Thymus (tissue), 11 donors: ENCODE measurements at regions not wholly inside any gene's neighbourhood (a gene's known extent, or its start where the extent isn't known, plus 50 kb on each side); places are given as distances from the start of the nearest gene placed in this dataset.
"Not testable (repeated sequence)": the region's sequence is repeated elsewhere in the genome, so short reads cannot be mapped to it uniquely, and the experiment has no call there.

ENCODE experiments used
- DNase-seq, 9 donors: peaks; one replicate each; pipeline ENCODE4 v3.0.0-alpha.2; 2013; ENCODE audit warnings: low spot score in 9 of 9, low read depth in 6 of 9, missing footprints in 1 of 9
- H3K27ac ChIP-seq, 2 donors: one replicate each; pipeline ENCODE4 v1.5.1; 2013; ENCODE audit warnings: control low read depth in 1 of 2, low read depth in 1 of 2, low read length in 1 of 2, mild to moderate bottlenecking in 1 of 2, moderate library complexity in 1 of 2
- H3K27me3 ChIP-seq, 2 donors: one replicate each; pipeline ENCODE4 v1.5.1; 2013; ENCODE audit warnings: low read length in 1 of 2; ENCODE audit not compliant: control insufficient read depth in 2 of 2, insufficient read depth in 1 of 2
- H3K36me3 ChIP-seq, 2 donors: one replicate each; pipeline ENCODE4 v1.5.1; 2013; ENCODE audit warnings: low read length in 1 of 2, mild to moderate bottlenecking in 1 of 2, moderate library complexity in 1 of 2; ENCODE audit not compliant: control insufficient read depth in 2 of 2, insufficient read depth in 2 of 2
- H3K4me1 ChIP-seq, 2 donors: one replicate each; pipeline ENCODE4 v1.5.1; 2013; ENCODE audit warnings: low read length in 2 of 2; ENCODE audit not compliant: control insufficient read depth in 2 of 2, insufficient read depth in 2 of 2
- H3K4me3 ChIP-seq, 2 donors: one replicate each; pipeline ENCODE4 v1.5.1; 2013; ENCODE audit warnings: low read length in 2 of 2, control low read depth in 1 of 2, mild to moderate bottlenecking in 1 of 2
- H3K9me3 ChIP-seq, 2 donors: one replicate each; pipeline ENCODE4 v1.5.1; 2013; ENCODE audit warnings: low read length in 1 of 2, mild to moderate bottlenecking in 1 of 2; ENCODE audit not compliant: control insufficient read depth in 2 of 2, insufficient read depth in 1 of 2
- WGBS: extraction: QIAGEN DNeasy Blood & Tissue Kit; methylation state at CpG from one replicate; pipeline ENCODE4 v1.1.7; 2013; 5-methylcytosine and 5-hydroxymethylcytosine counted together
- donor health status: healthy.

DNA sequence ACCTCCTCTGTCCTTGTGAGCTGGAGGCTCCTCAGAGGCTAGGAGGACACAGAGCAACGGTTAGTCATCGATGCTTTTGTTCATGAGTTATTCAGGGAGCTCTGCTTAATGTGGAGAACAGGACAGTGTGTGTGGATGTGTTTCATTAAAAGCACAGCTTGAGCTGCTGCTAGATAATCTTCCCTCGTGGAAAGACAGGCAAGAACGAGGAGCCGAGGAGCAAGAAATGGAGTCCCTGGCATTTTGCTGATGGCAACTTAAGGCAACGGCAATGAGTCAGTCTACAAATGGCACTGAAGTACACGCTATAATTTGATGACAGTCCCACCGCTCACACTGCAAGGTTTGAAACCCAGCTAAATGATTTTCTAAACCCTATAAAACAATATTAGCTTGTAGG is 106.2 kb downstream of the IGLL1 start:
- WGBS, result 91% methylated on average over 8 of the region's 8 CpGs
- Histone ChIP-seq H3K9me3 (no peaks in the 10 kb centered on the region), H3K27me3 (no peaks in the 10 kb centered on the region), H3K36me3 (no peaks in the 10 kb centered on the region), H3K4me3 (no peak overlapping the region), H3K4me1 (peaks cover 0 to 2% of the 10 kb centered on the region in 2 donors), H3K27ac (no peak overlapping the region)
- no peak for DNase-seq

GRCh38 chr22:23472376-23472775 is 107.7 kb downstream of the IGLL1 start:
- H3K4me3 ChIP-seq, DNase-seq: not testable (repeated sequence)
- WGBS, result 91% methylated on average over 7 of the region's 7 CpGs

GRCh38 chr22:23471698-23472097 is 108.4 kb downstream of the IGLL1 start:
- Histone ChIP-seq H3K27me3 (no peaks in the 10 kb centered on the region), H3K9me3 (no peaks in the 10 kb centered on the region), H3K36me3 (no peaks in the 10 kb centered on the region), H3K27ac (no peak overlapping the region), H3K4me1 (peaks cover 0 to 2% of the 10 kb centered on the region in 2 donors), H3K4me3 (no peak overlapping the region)
- 99% methylated on average over 3 of the region's 3 CpGs for WGBS
- DNase-seq, result no peak

More at GRCh38 chr22:23472376-23472775, 107.7 kb downstream of the IGLL1 start:
- H3K9me3 ChIP-seq, H3K36me3 ChIP-seq, H3K27ac ChIP-seq, H3K27me3 ChIP-seq, H3K4me1 ChIP-seq: not testable (repeated sequence)

DNA sequence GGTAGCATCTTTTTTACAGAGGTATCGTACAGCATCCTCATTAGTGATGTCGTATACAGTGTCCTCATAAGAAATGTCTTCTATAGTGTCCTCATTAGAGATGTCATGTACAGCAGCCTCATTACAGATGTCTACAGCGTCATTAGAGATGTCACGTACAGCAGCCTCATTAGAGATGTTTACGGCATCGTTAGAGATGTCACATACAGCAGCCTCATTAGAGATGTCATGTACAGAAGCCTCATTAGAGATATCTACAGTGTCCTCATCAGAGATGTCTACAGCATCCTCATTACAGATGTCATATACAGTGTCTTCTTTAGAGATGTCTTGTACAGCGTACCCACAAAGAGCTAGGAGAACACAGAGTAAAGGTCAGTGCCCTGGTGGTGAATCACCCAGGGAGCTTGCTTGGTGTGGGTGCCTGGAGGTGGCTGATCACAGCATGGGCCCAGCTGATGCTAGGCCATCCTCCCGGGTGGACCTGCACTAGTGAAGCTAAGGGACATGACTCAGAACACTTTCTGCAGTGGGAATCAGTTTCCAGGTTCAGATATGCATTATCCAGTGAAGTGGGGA is 109.2 kb downstream of the IGLL1 start:
- Histone ChIP-seq H3K27ac (no peak overlapping the region), H3K36me3 (no peaks in the 10 kb centered on the region), H3K4me1 (peaks cover 2 to 3% of the 10 kb centered on the region in 2 donors), H3K4me3 (no peak overlapping the region), H3K9me3 (no peaks in the 10 kb centered on the region), H3K27me3 (no peaks in the 10 kb centered on the region)
- 98% methylated on average over 8 of the region's 8 CpGs for WGBS
- DNase-seq, result no peak

GRCh38 chr22:23467721-23468294 is 112.3 kb downstream of the IGLL1 start:
- no peak overlapping the region for H3K4me3 ChIP-seq
- no peak for DNase-seq
- peaks cover 2 to 16% of the 10 kb centered on the region in 2 donors for H3K4me1 ChIP-seq
- H3K27ac ChIP-seq, result no peak overlapping the region
- H3K36me3 ChIP-seq, result no peaks in the 10 kb centered on the region
- no peaks in the 10 kb centered on the region for H3K9me3 ChIP-seq
- no peaks in the 10 kb centered on the region for H3K27me3 ChIP-seq

DNA sequence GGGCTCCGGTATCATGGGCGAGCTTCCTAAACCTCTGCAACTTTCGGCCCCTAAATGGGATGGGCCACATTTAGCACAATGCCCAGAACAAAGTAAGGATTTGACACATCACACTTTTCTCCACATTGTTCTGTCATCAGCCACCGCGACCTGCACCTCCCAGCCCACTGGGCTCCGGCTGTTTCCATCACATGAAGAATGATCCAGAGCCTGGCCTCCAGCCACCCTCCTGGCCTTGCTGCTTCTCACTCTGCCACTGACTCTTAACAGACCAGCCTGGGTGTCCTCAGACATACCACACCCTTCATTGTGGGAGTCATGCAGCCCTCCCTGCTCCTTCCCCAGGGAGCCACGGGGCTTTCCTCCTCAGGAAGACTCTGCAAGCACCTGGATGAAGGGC is 113.7 kb downstream of the IGLL1 start:
- no peak overlapping the region for H3K27ac ChIP-seq
- H3K4me3 ChIP-seq, result no peak overlapping the region
- WGBS, result 97% methylated on average over 7 of the region's 7 CpGs
- no peaks in the 10 kb centered on the region for H3K36me3 ChIP-seq
- peaks cover 2 to 25% of the 10 kb centered on the region in 2 donors for H3K4me1 ChIP-seq
- H3K27me3 ChIP-seq, result no peaks in the 10 kb centered on the region
- no peaks in the 10 kb centered on the region for H3K9me3 ChIP-seq
- no peak for DNase-seq

DNA sequence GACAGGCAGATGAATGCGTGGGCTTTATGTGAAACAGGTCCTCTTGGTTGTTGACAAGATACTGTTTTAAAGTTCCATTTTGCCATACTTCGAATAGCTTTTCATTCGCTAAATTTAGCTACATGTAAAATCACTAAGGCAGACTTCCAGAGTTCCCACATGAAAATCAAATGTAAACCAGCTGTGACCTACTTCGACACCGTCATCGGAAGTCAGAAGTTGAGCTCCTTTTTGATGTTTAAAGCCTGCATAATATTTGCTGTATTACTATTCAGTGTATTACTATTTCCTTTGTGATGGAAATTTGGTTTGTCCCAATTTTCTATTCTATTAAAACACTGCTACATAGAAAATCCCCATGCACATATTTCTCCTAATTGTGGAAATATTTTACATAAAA is 115.3 kb downstream of the IGLL1 start:
- H3K4me3 ChIP-seq, H3K27me3 ChIP-seq, H3K9me3 ChIP-seq, H3K36me3 ChIP-seq: not testable (repeated sequence)
- peak overlapping the region in 1 of 2 donors; percentile 17 for H3K27ac ChIP-seq
- peak in 5 of 9 donors; percentile 29 to 75 (median 56) for DNase-seq
- H3K4me1 ChIP-seq, result peaks cover 9 to 38% of the 10 kb centered on the region in 2 donors
- 47% methylated on average over 6 of the region's 6 CpGs for WGBS

DNA sequence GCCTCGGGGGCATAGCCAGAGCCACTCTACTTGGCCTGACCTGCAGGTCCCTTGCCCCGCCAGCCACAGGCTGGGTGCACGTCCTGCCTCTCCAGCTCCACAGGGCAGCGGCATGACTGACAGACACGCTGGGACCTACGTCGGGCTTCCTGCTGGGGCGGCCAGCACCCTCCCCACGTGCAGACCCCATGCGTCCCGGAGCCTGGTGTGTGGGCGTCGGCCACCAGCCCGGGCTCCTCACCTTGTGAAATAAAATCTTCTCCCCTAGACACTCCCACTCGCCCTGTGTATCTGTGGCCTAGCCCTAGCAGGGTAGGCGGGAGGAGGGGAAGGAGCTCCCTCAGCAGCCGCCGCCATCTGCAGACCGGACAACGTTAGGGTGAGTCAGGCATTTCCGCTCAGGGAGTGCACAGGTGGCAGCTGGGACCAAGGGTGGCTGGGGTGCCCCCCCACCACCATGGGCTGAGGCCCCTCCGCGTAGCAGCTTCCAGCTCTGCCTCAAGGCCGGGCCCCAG is 119.5 kb downstream of the IGLL1 start:
- H3K4me1 ChIP-seq, result peaks cover 21 to 72% of the 10 kb centered on the region in 2 donors
- not testable (repeated sequence) for H3K36me3 ChIP-seq, H3K4me3 ChIP-seq
- DNase-seq, result peak in 4 of 9 donors; percentile 46 to 71 (median 52)
- H3K27ac ChIP-seq, result peak overlapping the region in 1 of 2 donors; percentile 51
- H3K27me3 ChIP-seq, result peaks cover 0 to 21% of the 10 kb centered on the region in 2 donors
- WGBS, result 10% methylated on average over 24 of the region's 24 CpGs
- peaks cover 0 to 21% of the 10 kb centered on the region in 2 donors for H3K9me3 ChIP-seq

DNA sequence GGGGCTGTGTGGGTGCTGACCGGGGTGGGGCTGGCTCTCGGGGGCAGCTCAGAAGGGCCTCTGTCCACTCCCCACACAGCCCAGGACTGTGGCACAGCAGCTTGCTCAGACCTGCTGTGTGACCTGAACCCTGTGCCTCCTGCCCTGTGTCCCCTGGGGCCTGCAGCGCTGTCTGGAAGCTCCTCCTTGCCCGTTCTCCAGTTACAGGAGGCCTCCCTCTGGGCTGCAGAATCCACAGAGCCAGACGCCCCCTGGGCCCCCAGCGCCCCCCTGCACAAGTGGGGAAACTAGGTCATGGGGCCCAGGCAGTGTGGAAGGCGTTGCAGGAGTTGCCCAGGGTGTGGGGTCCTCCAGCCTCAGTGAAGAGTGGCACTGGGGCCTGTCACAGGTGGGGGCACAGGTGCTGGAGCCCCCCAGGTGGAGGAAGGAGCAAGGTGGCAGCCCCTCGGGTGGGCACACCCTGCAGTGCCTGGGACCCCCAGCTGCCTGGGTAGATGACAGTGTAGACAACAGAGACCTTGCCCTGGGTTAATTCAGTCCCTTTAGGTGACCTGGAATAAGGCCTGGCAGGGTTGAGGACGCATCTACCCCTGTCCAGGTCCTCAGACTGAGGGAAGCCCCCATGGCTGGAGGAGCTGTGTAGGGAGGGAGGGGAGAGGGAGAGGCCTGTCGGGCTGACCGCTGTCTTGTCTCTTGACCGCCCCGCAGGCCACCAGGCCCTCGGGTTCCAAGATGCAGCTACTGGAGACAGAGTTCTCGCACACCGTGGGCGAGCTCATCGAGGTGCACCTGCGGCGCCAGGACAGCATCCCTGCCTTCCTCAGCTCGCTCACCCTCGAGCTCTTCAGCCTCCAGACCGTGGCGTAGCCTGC is 120.2 kb downstream of the IGLL1 start:
- not testable (repeated sequence) for H3K4me3 ChIP-seq, H3K36me3 ChIP-seq
- Histone ChIP-seq H3K9me3 (peaks cover 0 to 21% of the 10 kb centered on the region in 2 donors), H3K27ac (peak overlapping the region in 1 of 2 donors; percentile 51), H3K4me1 (peaks cover 21 to 71% of the 10 kb centered on the region in 2 donors), H3K27me3 (peaks cover 0 to 21% of the 10 kb centered on the region in 2 donors)
- DNase-seq, result peak in 2 of 9 donors; percentile 24 to 46
- 72% methylated on average over 24 of the region's 24 CpGs for WGBS
